SK-N-SH (cell line): ENCODE measurements at regions not wholly inside any gene's neighbourhood (a gene's known extent, or its start where the extent isn't known, plus 50 kb on each side); places are given as distances from the start of the nearest gene placed in this dataset.

Experiments used
- RFX5 ChIP-seq: IDR thresholded peaks from 2 replicates; pipeline ENCODE4 v1.6.1; 2012; ENCODE audit warnings: mild to moderate bottlenecking, improper control_type of control experiment, low read length
- SIN3A ChIP-seq: IDR thresholded peaks from 2 replicates; pipeline ENCODE4 v1.6.1; 2012; ENCODE audit warnings: low read depth, mild to moderate bottlenecking, low read length, moderate library complexity, borderline replicate concordance

GRCh38 chr1:244154508-244154871 is 103.4 kb downstream of the ZBTB18 start:
- no peak for TF ChIP-seq SIN3A
- TF ChIP-seq RFX5 = no peak
